GM19043 (cell line): ENCODE measurements at regions not wholly inside any gene's neighbourhood (a gene's known extent, or its start where the extent isn't known, plus 50 kb on each side); places are given as distances from the start of the nearest gene placed in this dataset.

Experiments used
- ATAC-seq: cut with Tn5 transposase; IDR thresholded peaks from one replicate; pipeline ENCODE4 v1.9.1; 2021; ENCODE audit warnings: low read depth; ENCODE audit not compliant: unreplicated experiment

DNA sequence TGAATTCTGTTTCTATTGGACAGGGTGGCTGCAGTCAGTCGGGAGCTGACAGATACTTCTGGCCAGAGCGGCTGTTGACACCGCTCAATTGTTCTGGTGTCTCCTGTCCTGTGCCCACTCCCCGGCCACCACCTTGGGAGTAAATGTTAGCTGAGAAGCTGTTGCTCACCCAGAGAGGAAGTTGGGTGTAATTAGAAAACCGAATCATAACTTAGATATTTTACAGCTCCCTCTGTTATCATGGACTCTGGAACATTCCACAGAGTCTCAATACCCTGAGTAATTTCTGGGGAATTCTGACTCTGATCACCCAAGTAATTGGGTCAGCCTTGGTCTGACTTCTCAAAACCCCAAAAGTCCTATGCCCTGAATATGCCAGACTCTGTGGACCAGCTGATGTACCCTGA, 58.3 kb upstream of the RFLNA start:
- no peak for ATAC-seq

DNA sequence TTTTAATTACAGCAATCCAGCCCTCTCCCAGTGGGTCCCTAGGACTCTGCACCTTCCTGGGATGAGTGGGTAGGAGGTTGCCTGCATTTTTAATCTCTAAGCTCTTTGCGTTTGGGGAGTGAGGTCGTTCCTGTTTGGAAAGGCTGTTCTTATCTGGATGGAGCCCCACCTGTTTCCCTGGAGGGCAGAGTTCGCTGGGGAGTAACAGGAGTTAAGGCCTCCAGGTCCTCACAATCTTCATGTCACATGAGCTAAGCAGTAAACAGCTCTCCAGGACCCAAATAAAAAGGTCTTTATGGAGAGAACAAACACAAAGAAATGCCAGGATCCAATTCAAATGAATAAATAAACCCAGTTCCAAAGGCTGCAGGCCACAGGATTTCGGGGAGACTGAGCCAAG, 56.0 kb upstream of the RFLNA start:
- no peak for ATAC-seq

DNA sequence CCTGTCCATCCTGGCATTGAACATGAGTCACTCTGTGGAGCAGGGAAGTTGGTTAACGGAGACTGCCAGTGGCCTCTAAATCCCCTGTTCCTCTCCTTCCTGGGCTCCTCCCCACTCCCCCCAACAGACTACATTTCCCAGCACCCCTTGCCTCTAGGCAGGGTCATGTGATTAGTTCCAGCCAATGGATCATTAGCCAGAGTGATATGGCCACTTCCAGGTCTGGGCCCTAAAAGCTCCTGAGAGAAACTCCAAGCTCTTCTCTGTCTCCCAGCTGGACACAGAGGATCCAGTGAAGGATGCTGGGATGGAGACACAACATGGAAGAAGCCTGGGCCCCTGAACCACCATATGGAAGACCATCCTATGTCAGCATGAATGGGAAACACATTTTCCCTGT, 54.4 kb upstream of the RFLNA start:
- no peak for ATAC-seq

- no peak for ATAC-seq
Observed at GRCh38 chr12:124241776-124242528, 52.9 kb upstream of the RFLNA start.

DNA sequence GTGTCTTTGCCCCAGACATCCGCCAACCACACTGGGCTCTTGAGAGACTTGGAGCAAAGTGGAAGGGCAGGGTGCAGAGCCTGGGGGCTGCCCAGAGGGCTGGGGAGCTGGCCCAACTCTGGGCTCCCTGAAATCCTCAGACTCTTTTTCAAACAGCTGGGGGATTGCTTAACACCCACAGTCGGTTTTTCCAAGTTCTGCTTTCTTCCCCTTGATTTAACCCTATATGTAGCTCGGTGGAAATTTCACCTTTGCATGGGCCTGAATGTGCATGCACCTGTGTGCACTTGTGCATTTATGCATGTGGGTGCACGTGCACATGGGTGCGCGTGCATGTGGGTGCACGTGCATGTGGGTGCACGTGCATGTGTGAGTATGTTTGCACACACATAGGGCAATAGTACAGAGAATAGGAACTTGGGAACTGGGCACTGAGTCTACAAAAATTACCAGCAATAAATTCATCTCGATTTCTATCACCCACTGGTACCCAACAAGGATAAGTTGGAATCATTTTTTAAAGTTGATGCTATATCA, 52.3 kb upstream of the RFLNA start:
- ATAC-seq: no peak

- no peak for ATAC-seq
Observed at GRCh38 chr12:124243936-124244335, 51.0 kb upstream of the RFLNA start.
